Effector memory CD8-positive, alpha-beta T cell (primary cell): ENCODE measurements at regions not wholly inside any gene's neighbourhood (a gene's known extent, or its start where the extent isn't known, plus 50 kb on each side); places are given as distances from the start of the nearest gene placed in this dataset.

ENCODE experiments used
- ATAC-seq: fragments of 150-1000 bp; cut with Tn5 transposase; replicated peaks from 2 replicates; pipeline ENCODE4 v1.10.0; 2021; ENCODE audit warnings: mild to moderate bottlenecking, moderate library complexity
- DNase-seq, 3 experiments: peaks; one replicate each; pipeline ENCODE4 v3.0.0; 2021
- H3K27ac Mint-ChIP-seq, 2 donors: one replicate each; pipeline ENCODE4 v1.8.0; 2022; ENCODE audit warnings: mild to moderate bottlenecking in 2 of 2, mixed read lengths in 2 of 2, moderate library complexity in 2 of 2
- H3K27me3 Mint-ChIP-seq, 2 donors: one replicate each; pipeline ENCODE4 v1.8.0; 2022; ENCODE audit warnings: mixed read lengths in 2 of 2
- H3K36me3 Mint-ChIP-seq: one replicate; pipeline ENCODE4 v1.8.0; 2022; ENCODE audit warnings: mild to moderate bottlenecking, moderate library complexity, mixed read lengths; ENCODE audit not compliant: insufficient read depth
- H3K4me1 Mint-ChIP-seq, 2 donors: one replicate each; pipeline ENCODE4 v1.8.0; 2022; ENCODE audit warnings: low read depth in 2 of 2, mixed read lengths in 2 of 2
- H3K4me3 Mint-ChIP-seq, 2 donors: one replicate each; pipeline ENCODE4 v1.8.0; 2022; ENCODE audit warnings: mild to moderate bottlenecking in 2 of 2, mixed read lengths in 2 of 2, moderate library complexity in 2 of 2
- H3K9me3 Mint-ChIP-seq, 2 donors: one replicate each; pipeline ENCODE4 v1.8.0; 2022; ENCODE audit warnings: mixed read lengths in 2 of 2

DNA sequence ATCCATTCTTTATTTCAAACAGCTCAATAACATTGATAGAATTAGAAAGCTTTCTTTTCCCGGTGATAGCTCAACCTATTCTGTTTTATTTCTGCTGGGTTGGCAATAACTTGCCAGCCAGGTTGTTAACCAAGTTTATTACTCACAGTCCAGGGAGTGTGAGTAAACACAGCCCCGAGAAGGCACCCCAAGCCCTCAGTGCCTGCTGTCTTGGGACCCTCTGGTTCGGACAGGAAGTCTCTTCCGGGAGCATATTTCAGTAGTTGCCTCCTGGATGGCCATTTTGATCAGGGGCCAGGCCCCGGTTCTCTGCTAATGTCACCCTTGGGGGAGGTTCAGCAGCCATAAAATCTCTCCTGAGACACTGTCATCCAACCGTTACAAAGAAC lies 176.8 kb downstream of the INO80D start:
- no peaks in the 10 kb centered on the region for H3K9me3 Mint-ChIP-seq
- H3K36me3 Mint-ChIP-seq = no peaks in the 10 kb centered on the region
- H3K27ac Mint-ChIP-seq = no peak overlapping the region
- no peak for ATAC-seq
- no peak for DNase-seq
- no peak overlapping the region for H3K4me3 Mint-ChIP-seq
- peaks cover 62 to 92% of the 10 kb centered on the region in 2 donors for H3K27me3 Mint-ChIP-seq
- no peaks in the 10 kb centered on the region for H3K4me1 Mint-ChIP-seq

- DNase-seq = no peak
- H3K9me3 Mint-ChIP-seq = no peaks in the 10 kb centered on the region
- peaks cover 68 to 92% of the 10 kb centered on the region in 2 donors for H3K27me3 Mint-ChIP-seq
- no peaks in the 10 kb centered on the region for H3K4me1 Mint-ChIP-seq
- H3K27ac Mint-ChIP-seq = no peak overlapping the region
- no peaks in the 10 kb centered on the region for H3K36me3 Mint-ChIP-seq
- ATAC-seq = no peak
- no peak overlapping the region for H3K4me3 Mint-ChIP-seq
Observed at GRCh38 chr2:205908212-205909183, 177.5 kb downstream of the INO80D start.

GRCh38 chr2:205906419-205906818 lies 179.6 kb downstream of the INO80D start:
- no peak for ATAC-seq
- Mint-ChIP-seq H3K4me1 (no peaks in the 10 kb centered on the region), H3K27ac (no peak overlapping the region), H3K27me3 (peaks cover 57 to 78% of the 10 kb centered on the region in 2 donors), H3K36me3 (no peaks in the 10 kb centered on the region), H3K9me3 (no peaks in the 10 kb centered on the region), H3K4me3 (no peak overlapping the region)
- no peak for DNase-seq

DNA sequence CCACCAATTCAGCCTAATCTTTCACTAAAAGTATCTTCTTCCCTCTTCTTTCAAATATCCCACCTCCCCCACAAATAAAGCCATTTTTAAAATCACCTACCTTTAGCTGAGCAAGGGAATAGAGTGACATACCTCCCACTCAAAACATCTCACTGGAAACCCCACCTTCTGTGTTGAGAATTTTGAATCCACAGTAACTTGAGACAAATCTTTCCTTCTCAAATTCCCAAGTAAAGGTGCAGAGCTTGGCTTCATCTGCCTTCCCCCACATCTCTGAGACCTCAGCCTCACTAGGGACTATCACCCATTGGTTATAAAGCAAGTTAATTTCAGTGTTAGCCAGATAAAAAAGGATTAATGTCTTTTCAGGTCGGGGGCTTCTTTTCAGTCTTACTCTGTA lies 180.4 kb downstream of the INO80D start:
- Mint-ChIP-seq H3K4me3 (no peak overlapping the region), H3K27ac (no peak overlapping the region), H3K4me1 (no peaks in the 10 kb centered on the region), H3K36me3 (no peaks in the 10 kb centered on the region), H3K9me3 (no peaks in the 10 kb centered on the region), H3K27me3 (peaks cover 54 to 70% of the 10 kb centered on the region in 2 donors)
- DNase-seq (no peak), ATAC-seq (no peak)

DNA sequence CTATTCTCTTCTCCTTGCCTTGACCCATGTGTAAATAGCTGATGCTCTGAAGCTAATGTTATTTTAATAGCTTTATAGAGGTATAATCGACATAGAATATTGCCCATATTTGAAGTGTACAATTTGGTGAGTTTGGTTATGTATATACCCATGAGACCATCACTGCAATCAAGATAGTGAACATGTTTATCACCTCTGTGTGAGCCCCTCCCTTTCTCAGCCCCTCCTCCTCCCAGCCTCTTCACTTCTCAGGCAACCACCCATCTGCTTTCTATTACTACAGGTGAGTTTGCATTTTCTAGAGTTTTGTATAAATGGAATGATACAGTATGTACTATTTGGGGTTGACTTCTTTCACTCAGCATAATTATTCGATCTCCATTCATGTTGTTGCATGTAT lies 181.1 kb downstream of the INO80D start:
- Mint-ChIP-seq H3K27me3 (peaks cover 47 to 63% of the 10 kb centered on the region in 2 donors), H3K36me3 (no peaks in the 10 kb centered on the region)

DNA sequence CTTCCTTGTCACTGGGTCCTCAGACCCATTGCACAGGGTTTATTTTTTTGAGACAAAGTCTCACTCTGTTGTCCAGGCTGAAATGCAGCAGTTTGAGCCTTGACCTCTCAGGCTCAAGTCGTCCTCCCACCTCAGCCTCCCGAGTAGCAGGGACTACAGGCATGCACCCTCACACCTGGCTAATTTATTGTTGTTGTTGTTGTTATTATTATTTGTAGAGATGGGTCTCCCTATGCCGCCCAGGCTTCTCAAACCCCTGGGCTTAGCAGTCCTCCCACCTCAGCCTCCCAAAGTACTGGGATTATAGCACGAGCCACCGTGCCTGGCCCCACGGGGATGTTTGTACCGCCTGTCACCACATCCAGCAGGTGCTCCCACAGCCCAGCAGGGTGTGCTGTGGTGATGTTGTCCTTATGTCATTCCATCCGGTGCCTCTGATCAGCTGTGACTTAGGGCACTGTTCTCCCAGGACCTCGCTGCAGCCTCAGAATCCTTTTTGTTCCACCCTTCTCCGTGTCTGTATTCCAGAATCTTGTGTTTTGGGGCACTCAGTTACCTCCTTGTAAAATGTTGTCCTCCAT lies 182.3 kb downstream of the INO80D start:
- H3K27ac Mint-ChIP-seq = no peak overlapping the region
- DNase-seq (no peak), ATAC-seq (no peak)
- no peaks in the 10 kb centered on the region for H3K36me3 Mint-ChIP-seq
- H3K27me3 Mint-ChIP-seq = peaks cover 34 to 61% of the 10 kb centered on the region in 2 donors
- peaks cover 0 to 8% of the 10 kb centered on the region in 2 donors for H3K9me3 Mint-ChIP-seq
- H3K4me3 Mint-ChIP-seq = no peak overlapping the region
- no peaks in the 10 kb centered on the region for H3K4me1 Mint-ChIP-seq

More for the DNA sequence above, 181.1 kb downstream of the INO80D start:
- Mint-ChIP-seq H3K9me3 (no peaks in the 10 kb centered on the region), H3K4me3 (no peak overlapping the region), H3K4me1 (no peaks in the 10 kb centered on the region), H3K27ac (no peak overlapping the region)
- ATAC-seq (no peak), DNase-seq (no peak)

GRCh38 chr2:205902900-205903237 lies 183.1 kb downstream of the INO80D start:
- H3K27ac Mint-ChIP-seq = no peak overlapping the region
- peaks cover 1 to 8% of the 10 kb centered on the region in 2 donors for H3K9me3 Mint-ChIP-seq
- no peaks in the 10 kb centered on the region for H3K4me1 Mint-ChIP-seq
- peaks cover 29 to 53% of the 10 kb centered on the region in 2 donors for H3K27me3 Mint-ChIP-seq
- DNase-seq (no peak), ATAC-seq (no peak)
- no peaks in the 10 kb centered on the region for H3K36me3 Mint-ChIP-seq
- no peak overlapping the region for H3K4me3 Mint-ChIP-seq

DNA sequence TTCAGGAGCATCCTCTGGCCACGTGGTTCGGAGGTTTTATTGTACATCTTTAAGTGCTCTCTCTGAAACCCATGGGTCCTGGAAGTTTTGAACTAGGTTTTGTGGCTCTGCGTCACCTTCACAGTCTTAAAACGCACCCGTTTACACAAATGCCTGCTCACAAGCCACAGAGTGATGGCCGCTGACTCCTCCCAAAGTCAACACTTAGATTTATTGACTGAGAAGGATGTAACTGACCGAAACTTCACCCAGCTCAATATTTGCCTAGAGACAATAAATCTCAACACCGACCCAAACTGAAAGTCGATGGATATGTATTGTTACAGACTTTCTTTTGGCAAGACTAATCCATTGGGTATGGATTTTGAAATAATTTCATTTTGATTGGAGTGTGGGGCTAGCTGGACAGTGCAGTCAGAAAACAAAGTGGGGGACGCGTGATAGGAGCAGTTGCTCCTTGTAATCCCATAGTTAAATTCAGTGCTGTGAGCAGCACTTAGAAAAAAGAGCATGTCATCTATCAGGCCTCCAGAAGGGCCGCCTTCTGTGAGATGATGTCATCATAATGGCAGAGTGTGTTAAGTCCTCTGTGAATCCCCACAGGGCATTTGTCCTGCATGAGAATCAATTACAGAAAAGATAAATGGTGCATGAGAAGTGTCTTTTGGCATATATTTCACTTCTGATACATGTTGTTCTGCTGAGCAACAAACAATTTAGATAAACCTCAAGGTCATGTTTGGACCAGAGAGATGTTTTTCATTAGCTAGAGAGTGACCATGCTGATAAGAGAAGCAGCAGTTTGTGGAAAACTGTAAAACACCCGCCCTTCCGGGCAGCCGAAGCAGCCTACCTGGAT lies 183.7 kb downstream of the INO80D start:
- no peak for ATAC-seq
- Mint-ChIP-seq H3K4me3 (no peak overlapping the region), H3K4me1 (no peaks in the 10 kb centered on the region), H3K9me3 (peaks cover 1 to 8% of the 10 kb centered on the region in 2 donors), H3K27ac (no peak overlapping the region), H3K36me3 (no peaks in the 10 kb centered on the region), H3K27me3 (peaks cover 23 to 47% of the 10 kb centered on the region in 2 donors)
- DNase-seq = no peak

DNA sequence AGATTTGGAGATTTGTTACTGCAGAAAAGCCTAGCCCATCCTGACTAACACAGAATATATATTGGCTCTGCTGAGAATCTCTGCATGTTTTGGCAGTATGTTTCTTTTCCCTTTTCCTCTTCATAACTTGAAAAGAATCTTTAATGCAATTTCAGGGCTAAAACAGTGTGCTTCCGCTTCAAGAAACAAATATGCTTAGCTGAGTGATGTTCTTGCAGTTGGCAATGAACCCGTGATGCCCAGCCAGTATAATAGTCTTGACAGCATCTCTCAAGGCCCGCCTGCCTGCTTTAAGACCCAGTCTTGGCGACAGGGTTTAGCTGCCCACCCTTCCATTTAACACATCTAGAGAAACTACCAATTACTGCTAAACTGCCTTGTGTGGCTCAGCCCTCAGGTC lies 184.5 kb downstream of the INO80D start:
- Mint-ChIP-seq H3K4me1 (no peaks in the 10 kb centered on the region), H3K4me3 (no peak overlapping the region), H3K9me3 (peaks cover 1 to 8% of the 10 kb centered on the region in 2 donors), H3K27me3 (peaks cover 17 to 43% of the 10 kb centered on the region in 2 donors), H3K27ac (no peak overlapping the region), H3K36me3 (no peaks in the 10 kb centered on the region)
- ATAC-seq (no peak), DNase-seq (no peak)

DNA sequence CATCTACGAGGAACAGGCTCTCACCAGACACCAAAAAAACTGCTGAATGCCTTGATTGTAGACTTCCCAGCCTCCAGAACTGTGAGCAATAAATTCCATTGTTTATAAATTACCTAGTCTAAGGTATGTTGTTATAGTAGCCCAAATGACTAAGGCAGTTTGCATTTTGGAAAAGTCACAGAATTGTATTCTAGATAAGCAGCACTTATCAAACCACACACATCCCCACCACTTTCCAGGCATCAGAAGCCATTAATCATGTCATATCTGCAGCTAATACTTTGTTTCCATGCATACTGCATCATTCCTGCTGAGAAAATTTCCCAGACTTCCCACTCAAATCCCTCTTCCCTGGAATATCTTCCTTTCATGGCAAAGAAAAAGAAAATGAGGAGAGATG lies 187.2 kb downstream of the INO80D start:
- ATAC-seq (no peak), DNase-seq (no peak)
- no peak overlapping the region for H3K4me3 Mint-ChIP-seq
- peaks cover 2 to 39% of the 10 kb centered on the region in 2 donors for H3K27me3 Mint-ChIP-seq
- no peaks in the 10 kb centered on the region for H3K4me1 Mint-ChIP-seq
- H3K9me3 Mint-ChIP-seq = peaks cover 1 to 8% of the 10 kb centered on the region in 2 donors
- no peaks in the 10 kb centered on the region for H3K36me3 Mint-ChIP-seq
- H3K27ac Mint-ChIP-seq = no peak overlapping the region

GRCh38 chr2:205895981-205896655 lies 189.9 kb downstream of the INO80D start:
- Mint-ChIP-seq H3K36me3 (no peaks in the 10 kb centered on the region), H3K27me3 (peaks cover 0 to 49% of the 10 kb centered on the region in 2 donors), H3K27ac (no peak overlapping the region), H3K4me1 (no peaks in the 10 kb centered on the region), H3K4me3 (no peak overlapping the region), H3K9me3 (peaks cover 1 to 8% of the 10 kb centered on the region in 2 donors)
- DNase-seq (no peak), ATAC-seq (no peak)

DNA sequence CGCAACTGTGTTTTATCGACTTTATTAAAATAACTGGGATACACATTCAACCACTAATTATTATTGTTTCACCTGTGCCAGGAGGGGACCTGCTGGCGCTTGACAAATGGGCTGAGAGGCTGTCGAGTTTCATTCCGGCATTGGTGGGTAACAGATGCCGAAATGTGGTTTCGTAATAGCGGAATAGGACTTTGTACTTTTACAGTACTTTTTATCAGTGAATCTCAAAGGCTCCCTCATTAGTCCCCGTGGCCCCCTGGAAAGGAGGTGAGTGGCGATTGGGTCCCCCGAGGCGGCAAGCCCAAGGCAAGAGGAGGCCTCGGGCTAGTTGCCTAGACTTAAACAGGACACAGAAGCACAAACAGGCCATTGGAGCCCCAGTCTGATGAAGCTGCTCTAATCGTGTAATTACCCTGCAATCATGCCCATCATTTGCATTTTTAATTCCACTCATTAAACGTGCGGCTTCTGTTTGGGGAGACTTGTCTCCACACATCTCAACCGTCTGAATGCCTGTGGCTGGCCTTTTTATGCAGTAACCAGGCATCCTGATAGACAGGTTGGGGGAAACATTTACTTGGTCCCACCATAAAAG lies 193.2 kb downstream of the INO80D start:
- no peak for ATAC-seq
- peaks cover under 1 to 3% of the 10 kb centered on the region in 2 donors for H3K4me1 Mint-ChIP-seq
- no peak overlapping the region for H3K4me3 Mint-ChIP-seq
- no peak for DNase-seq
- no peak overlapping the region for H3K27ac Mint-ChIP-seq
- H3K27me3 Mint-ChIP-seq = peaks cover 5 to 46% of the 10 kb centered on the region in 2 donors
- H3K9me3 Mint-ChIP-seq = no peaks in the 10 kb centered on the region
- H3K36me3 Mint-ChIP-seq = no peaks in the 10 kb centered on the region

DNA sequence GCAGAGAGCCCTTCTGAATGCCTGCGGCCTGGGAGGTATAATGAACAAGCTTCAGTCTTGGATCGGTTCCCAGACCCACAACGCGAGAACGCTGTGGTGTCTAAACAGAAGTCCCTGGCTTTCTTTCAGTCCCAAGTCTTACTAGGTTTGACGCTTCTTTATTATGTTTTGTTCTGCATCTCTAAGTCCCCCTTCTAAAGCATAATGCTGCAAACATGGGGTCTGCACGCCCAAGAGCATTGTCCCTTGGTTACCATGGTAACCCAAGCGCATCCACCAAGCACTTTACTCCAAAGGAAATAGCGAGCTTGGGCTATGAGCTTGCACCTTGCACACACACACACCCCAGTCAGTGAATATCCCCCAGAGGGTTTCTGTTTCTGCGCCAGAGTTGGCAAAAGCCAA lies 193.7 kb downstream of the INO80D start:
- no peak for DNase-seq
- Mint-ChIP-seq H3K27ac (no peak overlapping the region), H3K4me1 (peaks cover 5% of the 10 kb centered on the region in 2 donors), H3K36me3 (no peaks in the 10 kb centered on the region), H3K27me3 (peaks cover 7 to 51% of the 10 kb centered on the region in 2 donors), H3K4me3 (no peak overlapping the region), H3K9me3 (no peaks in the 10 kb centered on the region)
- no peak for ATAC-seq
